GM21390 (cell line): ENCODE measurements at regions not wholly inside any gene's neighbourhood (a gene's known extent, or its start where the extent isn't known, plus 50 kb on each side); places are given as distances from the start of the nearest gene placed in this dataset.
A peak's percentile ranks its signal among the peaks of the same experiment; 100 is the strongest.

ENCODE experiments used
- ATAC-seq: cut with Tn5 transposase; IDR thresholded peaks from one replicate; pipeline ENCODE4 v1.9.1; 2021; ENCODE audit not compliant: unreplicated experiment

DNA sequence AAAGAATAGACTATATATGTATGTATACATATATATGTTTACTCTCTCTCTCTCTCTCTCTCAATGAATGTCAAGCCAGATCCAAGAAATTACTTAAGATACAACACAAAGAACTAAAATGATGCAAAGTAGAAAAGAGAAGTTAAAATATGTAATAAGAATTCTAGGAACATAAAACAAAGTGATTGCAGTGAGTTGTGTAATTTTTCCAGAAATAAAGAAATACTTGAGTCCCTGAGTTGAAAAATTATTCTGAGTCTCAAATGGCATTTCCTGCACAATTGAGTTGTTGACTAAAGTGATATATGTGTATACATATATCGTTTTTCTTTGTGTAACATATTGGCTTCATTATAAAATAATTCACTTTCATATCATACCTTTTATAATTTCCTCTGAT lies 262.4 kb downstream of the INSIG2 start:
- no peak for ATAC-seq

DNA sequence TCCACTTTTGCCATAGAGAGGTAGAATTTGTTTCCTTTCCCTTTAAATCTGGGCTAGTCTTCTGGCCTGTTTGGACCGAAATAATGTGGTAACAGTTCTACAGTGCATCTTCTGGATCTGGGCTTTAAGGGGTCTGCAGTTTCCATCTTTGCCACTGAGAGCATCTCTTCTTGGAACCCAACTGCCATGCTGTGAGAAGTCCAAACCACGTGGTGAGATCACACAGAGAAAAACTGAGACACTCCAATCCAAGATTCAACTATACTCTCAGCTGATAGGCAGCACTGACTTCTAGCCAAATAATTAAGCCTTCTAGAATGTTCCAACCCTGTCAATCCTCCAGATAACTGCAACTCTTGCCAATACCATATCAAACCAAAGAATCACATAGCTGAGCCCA lies 261.1 kb downstream of the INSIG2 start:
- ATAC-seq = no peak

DNA sequence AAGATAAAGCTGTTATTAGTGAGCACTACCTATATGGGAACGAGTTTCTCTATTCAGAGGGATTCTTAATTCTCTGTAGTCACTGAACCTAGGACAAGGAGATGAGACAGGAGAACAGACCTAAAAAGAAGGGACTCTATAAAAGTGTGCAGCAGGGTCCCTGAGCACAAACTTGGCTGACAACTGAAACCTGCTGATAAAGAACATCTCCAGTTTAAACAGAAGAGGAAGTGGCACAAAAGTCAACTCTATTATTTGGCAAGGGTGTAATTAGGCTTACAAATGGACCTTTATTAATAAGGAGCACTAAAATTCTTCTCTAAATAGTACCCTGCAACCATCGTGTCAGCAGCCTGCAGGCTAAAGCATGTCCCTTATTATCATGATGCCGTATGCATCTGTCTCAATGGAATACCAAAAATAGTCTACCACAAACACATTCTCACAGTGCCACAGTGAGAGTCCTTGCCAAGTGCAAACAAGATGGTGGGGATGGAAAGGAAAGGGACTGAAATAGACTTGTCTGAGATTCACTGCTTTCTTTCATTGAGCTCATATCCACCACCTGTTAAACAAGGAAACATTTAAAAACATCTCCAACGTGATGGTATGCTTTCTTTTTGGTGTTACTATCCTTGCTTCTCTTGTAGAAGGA lies 260.2 kb downstream of the INSIG2 start:
- ATAC-seq = no peak

DNA sequence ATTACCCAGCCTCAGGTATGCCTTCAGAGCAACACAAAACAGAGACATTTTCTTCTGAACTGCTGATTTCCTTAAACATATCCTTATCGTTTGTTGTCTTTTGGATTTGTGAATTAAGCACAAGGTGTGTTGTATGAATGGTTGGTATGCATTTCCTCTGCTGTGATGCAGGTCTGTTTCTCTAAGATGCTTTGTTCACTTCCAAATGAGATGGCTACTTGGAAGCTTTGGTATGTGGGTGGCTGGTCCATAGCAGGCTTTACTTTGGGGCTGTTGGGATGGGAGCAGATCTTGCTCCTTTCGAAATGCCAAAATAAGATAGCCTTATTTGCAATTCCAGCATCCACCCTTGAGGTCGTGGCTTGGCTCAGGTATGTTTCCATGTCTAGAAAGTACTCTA lies 257.2 kb downstream of the INSIG2 start:
- ATAC-seq = no peak

DNA sequence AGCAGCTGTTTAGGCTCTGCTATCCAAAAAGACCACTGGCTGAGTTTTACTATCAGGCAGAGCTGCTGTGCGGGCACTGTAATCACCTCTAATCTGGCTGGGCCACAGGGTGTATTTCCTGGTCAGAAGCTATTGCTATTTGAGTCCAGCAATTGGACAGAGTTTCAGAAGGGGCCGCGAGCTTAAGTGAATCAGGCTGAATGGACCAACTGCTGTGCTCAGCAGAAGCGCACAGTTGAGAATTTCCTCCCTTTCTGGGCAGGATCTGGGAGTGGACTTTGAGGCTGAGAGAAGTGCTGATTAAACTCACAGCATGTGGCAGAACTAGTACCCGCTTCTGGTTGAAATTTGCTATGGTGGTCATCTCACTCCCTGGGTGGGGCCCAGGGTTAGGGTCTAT lies 251.8 kb downstream of the INSIG2 start:
- no peak for ATAC-seq

DNA sequence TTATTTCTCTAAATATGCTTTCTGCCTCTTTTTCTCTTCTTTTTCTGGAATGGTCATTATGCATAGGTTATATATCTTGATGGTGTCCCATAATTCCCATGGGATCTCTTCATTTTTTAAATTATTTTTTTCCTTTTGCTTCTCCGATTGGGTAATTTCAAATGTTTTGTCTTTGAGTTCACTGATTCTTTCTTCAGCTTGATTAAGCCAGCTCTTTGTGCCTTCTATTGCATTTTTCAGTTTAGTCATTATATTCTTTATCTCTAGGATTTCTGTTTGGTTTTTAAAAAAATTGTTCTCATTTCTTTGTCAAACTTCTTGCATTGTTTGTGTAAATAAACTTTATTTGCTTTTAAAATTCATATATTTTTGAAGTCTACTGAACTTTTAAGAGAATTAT lies 251.1 kb downstream of the INSIG2 start:
- ATAC-seq = no peak

DNA sequence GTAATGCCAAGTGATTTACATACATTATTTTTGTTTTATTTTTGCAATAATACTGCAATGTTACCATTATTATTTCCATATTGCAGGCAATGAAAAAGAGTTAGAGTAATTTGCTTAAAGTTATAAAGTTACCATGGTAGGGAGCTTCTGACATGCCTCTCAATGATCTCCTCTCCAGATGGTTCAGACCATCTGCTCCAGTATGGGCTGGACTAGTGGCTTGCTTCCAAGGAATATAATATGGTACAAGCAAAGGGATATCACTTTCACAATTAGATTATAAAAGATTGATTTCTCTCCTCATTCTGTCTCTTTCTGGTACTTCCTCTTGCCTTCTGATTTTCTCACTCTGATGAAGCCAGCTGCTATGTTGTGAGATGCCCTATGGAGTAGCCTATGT lies 245.4 kb downstream of the INSIG2 start:
- ATAC-seq = no peak

DNA sequence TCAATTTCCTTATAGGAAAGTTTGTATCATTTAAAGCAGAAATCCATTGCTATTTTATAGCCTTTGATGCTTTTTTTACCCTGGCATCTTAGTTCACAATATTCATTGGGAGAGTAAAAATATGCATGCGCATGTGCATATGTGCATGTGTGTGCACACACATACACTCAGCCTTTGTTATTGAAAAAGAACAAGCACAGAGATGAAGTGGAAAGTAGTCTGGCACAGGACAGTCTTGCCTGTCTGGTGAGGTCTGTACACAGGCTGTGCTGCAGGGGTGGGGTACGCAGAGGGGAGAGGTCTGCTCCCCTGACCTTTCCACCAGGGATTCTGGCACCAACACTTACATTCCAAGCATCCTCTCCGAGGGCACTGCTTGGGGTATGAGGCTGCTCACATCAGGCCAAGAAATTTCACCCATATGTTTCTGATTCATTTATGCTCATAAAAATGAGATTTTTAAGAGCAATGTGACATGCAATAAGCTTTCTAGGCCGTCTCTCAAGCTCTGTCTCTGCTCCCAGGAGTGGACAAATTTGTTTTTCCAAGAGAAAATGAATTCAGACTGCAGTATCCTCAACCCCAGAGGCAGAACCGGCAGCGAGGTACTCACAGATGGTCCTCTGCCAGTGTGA lies 237.2 kb downstream of the INSIG2 start:
- ATAC-seq = no peak

DNA sequence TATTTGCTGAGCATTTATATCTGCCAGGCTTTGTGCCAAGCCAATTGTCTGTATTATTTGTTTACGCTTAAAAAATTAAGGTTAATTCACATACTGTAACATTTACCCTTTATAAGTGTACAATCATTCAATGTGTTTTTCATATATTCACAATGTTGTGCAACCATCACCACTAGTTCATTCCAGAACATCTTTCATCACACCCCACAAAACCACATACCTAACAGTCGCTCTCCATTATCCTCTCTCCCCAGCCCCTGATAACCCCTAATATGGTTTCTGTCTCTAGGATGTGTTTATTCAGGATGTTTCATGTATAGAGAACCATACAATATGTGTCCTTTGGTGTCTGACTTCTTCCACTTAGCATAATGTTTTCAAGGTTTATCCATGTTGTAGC lies 234.1 kb downstream of the INSIG2 start:
- ATAC-seq = no peak

DNA sequence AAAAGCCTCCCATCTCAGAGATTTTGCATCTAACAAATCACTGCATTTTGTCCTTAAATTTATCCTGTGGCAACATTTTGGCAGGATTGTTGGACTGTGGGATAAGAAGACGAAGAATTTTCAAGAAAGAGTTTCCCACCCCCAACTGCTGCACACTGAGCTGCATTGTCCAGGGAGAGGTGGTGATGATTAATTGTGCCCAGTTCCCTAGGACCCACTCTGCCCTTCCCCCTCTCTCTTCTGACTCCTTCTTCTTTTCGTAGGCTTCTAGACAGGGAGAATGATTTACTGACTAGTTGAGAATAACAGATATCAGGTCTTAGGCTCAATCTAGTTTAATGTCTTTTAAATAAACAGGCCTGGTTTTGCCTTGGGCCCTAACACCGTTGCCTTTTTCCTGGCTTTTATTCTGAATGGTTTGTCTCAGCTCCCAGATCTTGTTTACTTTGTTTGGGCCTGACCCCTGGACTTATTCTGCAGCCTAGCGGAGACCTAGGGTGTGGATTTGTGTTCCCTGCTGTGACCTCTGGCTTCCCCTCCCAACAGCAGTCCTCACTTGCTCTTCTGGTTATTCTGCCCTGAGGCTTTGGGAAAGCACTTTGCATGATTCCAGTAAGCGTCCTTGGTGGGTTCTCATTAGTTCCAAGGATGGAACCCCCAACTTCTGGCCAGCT lies 233.3 kb downstream of the INSIG2 start:
- no peak for ATAC-seq

DNA sequence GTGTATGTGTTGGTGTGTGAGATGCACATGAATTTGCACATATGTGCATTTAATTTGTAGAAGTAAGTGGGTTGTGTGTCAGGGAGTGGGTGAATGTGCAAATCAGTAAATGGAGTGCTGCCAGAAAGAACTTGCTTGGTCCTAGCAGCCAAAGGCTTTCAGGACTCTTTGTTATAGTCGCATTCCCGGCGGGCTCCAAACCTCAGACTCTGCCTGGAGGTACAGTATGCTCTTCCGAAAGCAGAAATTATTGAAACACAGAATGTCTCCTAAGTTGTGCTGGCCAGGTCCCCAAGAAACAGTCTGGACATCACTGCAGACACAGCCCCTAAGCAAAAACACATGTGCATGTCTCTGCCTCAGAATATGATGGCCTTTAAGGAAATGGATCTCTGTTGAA lies 232.4 kb downstream of the INSIG2 start:
- ATAC-seq = no peak

DNA sequence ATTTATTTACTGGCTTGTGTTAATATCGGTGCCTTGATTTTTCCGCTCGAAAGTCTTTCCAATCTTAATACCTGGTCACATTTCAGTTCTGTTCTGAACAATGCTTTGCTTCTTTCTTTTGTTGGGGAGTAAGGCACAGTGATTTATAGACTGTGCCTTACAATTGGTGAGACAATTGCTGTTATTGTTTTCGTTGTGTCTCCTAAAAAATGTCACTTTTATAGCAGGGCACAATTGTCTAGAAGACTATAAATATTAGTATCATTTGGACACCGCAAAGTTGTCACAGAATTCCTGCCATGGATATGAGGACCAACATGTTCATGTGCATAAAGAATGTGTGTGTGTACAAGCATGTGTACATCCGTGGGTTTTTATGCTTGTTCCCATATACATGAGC lies 231.9 kb downstream of the INSIG2 start:
- no peak for ATAC-seq

DNA sequence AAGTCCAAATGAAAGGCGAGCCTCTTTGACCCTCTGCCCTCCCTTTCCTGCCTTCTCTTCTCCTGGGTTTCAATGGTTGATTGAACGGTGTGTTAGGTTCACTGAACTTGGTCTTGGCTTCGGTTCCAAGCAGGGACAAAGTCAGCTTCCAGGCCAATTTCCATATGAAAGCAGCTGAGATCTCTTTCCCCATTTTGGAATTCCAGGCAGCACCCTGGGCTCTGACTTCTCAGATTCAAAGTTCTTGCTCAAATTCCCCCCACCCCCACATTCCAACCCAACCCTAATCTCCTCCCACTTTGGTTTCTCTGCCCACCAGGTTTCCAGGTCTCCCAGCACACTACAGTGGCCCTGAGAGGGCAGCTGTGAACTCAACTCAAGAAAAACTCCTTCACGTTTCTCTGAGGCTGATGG lies 231.0 kb downstream of the INSIG2 start:
- no peak for ATAC-seq

DNA sequence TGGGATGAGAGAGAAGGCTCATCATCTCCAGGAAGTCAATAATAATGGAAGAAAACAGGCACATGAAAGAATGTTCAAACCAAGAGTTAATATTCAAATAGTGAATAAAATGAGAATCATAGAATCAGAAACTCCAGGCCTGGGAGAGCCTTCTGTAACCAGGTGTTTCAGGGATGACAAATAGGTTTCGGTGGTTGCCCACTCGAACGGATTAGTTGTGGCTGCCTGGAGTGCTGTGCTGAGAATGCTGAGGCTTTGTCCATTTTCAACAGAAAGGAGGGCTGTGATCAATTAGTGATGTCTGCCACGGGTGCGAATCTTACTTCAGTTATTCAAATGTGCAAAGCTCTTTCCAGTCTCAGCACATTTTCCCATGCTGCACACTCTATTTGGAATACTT lies 227.3 kb downstream of the INSIG2 start:
- no peak for ATAC-seq

DNA sequence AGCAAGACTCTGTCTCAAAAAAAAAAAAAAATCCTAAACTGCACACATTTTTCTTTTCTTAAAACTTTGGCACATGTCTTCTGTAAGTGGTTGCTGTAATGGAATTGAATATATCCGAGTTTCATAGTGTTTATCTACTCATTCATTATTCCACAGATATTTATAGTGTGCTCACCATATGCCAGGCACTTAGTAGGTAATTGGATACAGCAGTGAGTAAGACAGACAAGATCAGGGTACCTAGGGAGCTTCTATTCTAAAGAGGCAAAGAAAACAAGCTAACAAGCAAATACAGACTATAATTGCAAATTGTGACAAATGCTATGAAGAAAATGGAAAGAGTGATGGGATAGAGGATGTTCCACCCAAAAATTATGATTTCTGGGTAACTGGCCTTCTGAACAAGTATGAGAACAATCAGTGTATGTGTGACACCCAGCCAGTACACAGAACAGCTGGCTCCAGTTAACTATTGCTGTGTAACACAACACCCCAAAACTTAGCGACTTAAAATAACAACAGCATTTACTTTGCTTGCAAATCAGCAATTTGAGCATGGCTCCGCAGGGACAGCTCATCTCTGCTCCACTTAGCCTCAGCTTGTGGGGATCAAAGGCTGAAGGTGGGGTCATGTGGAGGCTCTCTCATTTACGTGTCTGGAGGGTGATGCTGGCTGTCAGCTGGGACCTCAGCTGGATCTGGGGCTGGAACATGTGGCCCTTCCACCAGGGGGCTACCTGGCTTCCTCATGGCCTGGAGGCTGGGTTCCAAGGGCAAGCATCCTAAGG lies 224.9 kb downstream of the INSIG2 start:
- ATAC-seq = no peak

DNA sequence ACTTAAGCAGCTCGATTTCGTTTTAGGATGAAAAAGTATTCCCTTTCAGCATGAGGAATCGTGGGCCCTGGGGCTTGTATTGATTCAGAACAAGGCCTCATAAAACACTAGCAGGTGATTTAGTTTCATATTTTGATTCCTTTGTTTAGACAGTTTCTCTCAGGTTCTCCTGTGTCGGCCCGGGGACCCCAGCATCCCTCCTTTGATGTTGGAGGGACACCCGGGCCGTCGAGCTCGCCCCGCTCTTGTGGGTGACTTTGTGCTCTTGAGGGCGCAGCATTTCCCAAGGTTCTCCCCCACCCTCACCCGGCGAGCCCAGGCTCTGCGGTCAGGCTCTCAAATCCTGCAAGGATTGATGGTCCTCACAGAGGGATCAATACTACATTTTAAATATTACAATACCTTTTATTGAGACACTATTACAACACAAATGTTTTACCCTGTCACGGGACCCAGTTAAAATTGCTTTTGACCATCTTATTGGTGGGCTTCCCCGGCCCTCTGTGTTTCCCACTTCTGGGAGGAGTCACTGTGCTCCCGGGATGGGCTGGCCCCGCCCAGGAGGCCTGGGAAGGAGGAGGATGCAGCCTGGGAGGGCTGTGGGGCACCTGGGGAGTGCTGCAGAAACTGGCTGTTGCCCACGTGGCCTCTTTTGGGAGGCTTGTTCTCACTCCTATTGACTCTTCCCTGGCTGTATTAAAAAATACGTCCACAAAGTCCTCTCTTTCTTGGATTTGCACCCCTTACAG lies 222.6 kb downstream of the INSIG2 start:
- ATAC-seq = no peak

DNA sequence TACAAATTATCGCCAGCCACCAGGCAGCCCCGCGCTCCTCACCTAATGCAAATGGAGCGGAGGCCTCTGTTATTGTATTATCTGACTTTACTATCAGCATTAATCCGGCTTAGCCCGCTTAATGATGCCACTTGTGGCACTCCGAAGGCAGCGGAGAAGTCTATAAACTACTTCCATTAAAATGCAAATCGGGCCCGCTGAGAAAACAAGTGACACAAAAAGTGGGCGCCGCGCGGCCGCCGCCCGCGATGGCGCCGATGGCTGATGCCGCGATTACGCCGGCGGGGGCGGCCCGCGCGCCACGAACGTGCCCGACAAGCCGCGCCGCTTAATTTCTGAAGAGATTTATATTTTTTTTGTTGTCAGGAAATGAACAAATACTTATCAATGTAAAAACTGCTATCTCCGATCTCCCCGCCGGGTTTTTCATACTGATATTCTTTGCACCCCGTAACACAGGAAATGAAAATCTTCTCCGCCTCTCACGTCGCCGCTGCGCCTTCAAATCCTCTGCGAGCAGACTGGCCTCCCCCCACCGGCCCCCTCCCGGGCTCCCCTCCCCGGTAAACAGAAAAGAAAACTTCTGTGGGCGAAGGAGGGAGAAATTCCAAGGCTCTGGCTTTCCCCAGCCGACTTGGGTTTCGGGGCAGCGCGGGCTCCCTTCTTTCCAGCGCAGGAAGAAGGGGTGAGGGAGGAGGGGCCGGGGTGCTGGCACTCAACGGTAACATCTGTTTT lies 221.8 kb downstream of the INSIG2 start:
- peak; percentile 73 for ATAC-seq

DNA sequence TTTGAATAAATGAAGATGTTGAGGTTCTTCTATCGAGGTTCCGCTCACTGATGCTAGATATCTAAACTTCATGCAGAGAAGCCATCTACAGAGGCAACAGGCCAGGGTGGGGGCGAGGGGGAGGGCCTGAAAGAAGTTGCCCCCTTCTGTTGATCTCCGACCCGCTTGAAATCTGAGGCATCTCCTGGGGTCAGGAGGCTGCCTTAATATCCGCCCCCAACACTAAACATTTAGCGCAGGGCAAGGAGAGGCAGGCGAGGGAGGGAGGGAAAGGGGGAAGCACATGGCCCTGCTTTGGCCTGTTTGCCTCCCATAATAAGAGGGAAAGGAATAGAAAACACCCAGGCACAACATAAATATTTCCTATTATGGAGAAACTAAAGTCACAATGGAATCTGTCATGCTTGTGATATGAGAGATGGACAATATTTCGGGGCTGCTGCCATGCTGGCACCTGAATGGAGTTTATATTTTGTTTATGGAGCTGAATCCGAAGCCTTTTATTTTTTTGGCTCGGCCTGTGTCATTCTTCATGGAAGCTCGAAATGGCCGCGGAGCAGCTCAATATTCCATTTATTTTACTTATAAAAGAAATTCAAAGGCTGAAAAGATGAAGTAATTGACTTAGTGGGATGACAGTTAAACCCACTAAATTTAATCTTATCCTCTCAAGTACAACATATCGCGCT lies 221.1 kb downstream of the INSIG2 start:
- no peak for ATAC-seq

DNA sequence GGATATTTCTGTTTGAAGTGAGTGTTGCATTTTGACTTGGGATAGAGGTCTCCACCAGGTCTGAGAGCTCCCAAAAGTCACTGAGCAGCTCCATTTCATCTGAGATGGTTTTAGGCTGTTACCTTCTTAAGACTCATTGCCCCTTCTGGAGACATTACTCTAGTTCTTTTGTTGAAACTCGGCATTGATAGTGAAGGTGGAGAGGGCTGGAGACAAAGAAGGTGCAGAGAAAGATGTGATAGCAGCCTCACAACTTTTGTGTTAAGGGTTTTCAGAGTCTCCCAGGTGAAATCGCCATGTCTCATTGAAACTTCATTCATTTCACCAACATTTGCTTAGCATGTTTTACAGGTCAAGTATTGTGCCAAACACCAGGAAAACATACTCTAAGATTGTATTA lies 219.6 kb downstream of the INSIG2 start:
- no peak for ATAC-seq

DNA sequence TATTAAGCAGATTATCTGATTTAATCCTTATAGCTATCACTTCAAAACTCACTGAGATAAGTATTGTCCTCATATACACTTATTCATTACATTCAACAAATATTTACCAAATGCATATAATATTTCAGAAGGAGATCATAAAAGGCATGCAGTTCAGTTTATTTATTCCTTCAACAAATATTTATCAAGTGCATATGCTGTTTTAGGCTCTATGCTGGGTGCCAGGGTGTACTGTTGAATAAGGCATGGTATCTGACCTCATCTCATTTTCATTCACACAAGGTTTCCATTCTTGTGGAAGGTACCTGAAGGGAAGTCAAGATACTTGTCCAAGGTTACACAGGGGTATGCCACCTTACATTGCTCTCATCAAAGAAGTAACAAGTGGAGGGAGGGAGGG lies 213.0 kb downstream of the INSIG2 start:
- no peak for ATAC-seq
